ENCODE measurements at regions not wholly inside any gene's neighbourhood (a gene's known extent, or its start where the extent isn't known, plus 50 kb on each side); places are given as distances from the start of the nearest gene placed in this dataset.

DNA sequence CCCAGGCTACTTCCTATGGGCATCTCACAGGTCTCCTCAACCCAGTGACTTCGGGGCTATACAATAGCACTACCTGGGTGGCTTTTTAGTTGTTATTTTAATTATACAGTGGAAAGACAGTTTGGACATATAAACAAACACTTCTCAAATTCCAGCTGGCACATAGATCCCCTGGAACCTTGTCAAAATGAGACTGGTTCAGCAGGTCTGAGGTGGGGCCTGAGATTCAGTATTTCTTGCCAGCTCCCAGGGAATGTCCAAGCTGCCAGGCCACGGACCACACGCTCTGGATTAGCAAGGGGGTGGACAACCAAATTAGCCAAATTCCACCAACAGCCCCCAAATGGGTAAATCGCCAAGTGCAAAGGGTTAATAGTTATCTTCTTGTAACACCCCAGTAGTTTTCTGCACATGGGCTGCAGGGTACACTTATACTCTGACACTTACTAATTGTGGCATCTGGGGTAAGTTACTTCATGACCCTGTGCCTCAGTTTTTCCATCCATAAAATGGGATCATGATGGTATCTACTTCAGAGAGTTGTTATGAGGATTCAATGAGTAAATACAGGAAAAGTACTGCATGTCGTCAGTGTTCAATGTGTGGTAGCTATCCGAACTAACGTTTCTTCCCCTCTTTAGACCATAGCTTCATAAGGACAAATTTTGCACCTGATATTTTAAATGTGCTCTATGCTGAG is 789.4 kb upstream of the TBX3 start:
- H3K27ac ChIP-seq (ENCODE audit: insufficient read depth, low read length): no peak overlapping the region
- TF ChIP-seq, protein P1, sequence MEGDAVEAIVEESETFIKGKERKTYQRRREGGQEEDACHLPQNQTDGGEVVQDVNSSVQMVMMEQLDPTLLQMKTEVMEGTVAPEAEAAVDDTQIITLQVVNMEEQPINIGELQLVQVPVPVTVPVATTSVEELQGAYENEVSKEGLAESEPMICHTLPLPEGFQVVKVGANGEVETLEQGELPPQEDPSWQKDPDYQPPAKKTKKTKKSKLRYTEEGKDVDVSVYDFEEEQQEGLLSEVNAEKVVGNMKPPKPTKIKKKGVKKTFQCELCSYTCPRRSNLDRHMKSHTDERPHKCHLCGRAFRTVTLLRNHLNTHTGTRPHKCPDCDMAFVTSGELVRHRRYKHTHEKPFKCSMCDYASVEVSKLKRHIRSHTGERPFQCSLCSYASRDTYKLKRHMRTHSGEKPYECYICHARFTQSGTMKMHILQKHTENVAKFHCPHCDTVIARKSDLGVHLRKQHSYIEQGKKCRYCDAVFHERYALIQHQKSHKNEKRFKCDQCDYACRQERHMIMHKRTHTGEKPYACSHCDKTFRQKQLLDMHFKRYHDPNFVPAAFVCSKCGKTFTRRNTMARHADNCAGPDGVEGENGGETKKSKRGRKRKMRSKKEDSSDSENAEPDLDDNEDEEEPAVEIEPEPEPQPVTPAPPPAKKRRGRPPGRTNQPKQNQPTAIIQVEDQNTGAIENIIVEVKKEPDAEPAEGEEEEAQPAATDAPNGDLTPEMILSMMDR (conservative IDR thresholded peaks at IDR 0.05 in 1 of 2, IDR thresholded peaks at IDR 0.05 in 1 of 2; ENCODE audit: low read depth in 1 of 2, low read length in 2 of 2): no peak
- no peak for TF ChIP-seq EZH2 (IDR thresholded peaks at IDR 0.05; ENCODE audit: low read length, missing control alignments)
- H3K36me3 ChIP-seq (ENCODE audit: control insufficient read depth, insufficient read depth, low read length): no peaks in the 10 kb centered on the region
- H3K9ac ChIP-seq (ENCODE audit: insufficient read depth, low read length): no peak overlapping the region
- no peak overlapping the region for H2AFZ ChIP-seq (ENCODE audit: low read length)
- no peaks in the 10 kb centered on the region for H3K9me3 ChIP-seq (ENCODE audit: control insufficient read depth, insufficient read depth, low read depth, low read length)
- no peaks in the 10 kb centered on the region for H3K4me1 ChIP-seq (ENCODE audit: control insufficient read depth, extremely low read depth, insufficient read depth, low read length)
- no peak for DNase-seq (ENCODE audit: low read depth in 2 of 2)
- H3K79me2 ChIP-seq (ENCODE audit: control insufficient read depth, insufficient read depth, low read length): no peaks in the 10 kb centered on the region
- no peak overlapping the region for H3K4me2 ChIP-seq (ENCODE audit: extremely low read depth, insufficient read depth, low read length)
- H4K20me1 ChIP-seq (ENCODE audit: control insufficient read depth, extremely low read depth, insufficient read depth, low read length): no peaks in the 10 kb centered on the region
- no peak overlapping the region for H3K4me3 ChIP-seq (replicated peaks in 1 of 4; ENCODE audit: control extremely low read depth in 1 of 4, insufficient read depth in 1 of 4, low read depth in 3 of 4, low read length in 4 of 4)
- H3K27me3 ChIP-seq (ENCODE audit: control insufficient read depth, insufficient read depth, low read length): no peaks in the 10 kb centered on the region

DNA sequence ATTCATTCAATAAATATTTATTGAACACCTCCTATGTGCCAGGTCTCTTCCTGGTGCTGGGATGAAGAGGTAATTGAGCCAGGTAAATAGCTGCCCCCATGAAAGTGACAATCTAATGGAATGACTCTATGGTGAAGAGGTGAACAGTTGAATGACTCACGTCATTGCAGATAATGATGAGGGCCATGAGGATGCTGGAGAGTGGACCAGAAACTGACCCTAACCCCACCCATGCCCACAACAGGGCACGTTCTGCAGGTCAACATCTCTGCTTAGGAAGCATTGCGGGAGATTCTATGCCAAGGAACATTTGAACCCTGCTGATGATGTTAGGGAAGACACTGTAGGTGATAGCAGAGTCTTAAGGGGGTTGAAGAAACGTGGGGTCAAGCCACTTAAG is 788.9 kb upstream of the TBX3 start:
- Histone ChIP-seq H4K20me1 (ENCODE audit: control insufficient read depth, extremely low read depth, insufficient read depth, low read length) (no peaks in the 10 kb centered on the region), H3K9ac (ENCODE audit: insufficient read depth, low read length) (no peak overlapping the region), H3K9me3 (ENCODE audit: control insufficient read depth, insufficient read depth, low read depth, low read length) (no peaks in the 10 kb centered on the region), H3K36me3 (ENCODE audit: control insufficient read depth, insufficient read depth, low read length) (no peaks in the 10 kb centered on the region), H3K4me1 (ENCODE audit: control insufficient read depth, extremely low read depth, insufficient read depth, low read length) (no peaks in the 10 kb centered on the region), H3K4me3 (replicated peaks in 1 of 4; ENCODE audit: control extremely low read depth in 1 of 4, insufficient read depth in 1 of 4, low read depth in 3 of 4, low read length in 4 of 4) (no peak overlapping the region), H3K4me2 (ENCODE audit: extremely low read depth, insufficient read depth, low read length) (no peak overlapping the region), H3K79me2 (ENCODE audit: control insufficient read depth, insufficient read depth, low read length) (no peaks in the 10 kb centered on the region), H3K27ac (ENCODE audit: insufficient read depth, low read length) (no peak overlapping the region), H2AFZ (ENCODE audit: low read length) (no peak overlapping the region), H3K27me3 (ENCODE audit: control insufficient read depth, insufficient read depth, low read length) (no peaks in the 10 kb centered on the region)
- no peak for TF ChIP-seq EZH2 (IDR thresholded peaks at IDR 0.05; ENCODE audit: low read length, missing control alignments)
- TF ChIP-seq, protein P1 (conservative IDR thresholded peaks at IDR 0.05 in 1 of 2, IDR thresholded peaks at IDR 0.05 in 1 of 2; ENCODE audit: low read depth in 1 of 2, low read length in 2 of 2): no peak
- DNase-seq (ENCODE audit: low read depth in 2 of 2): no peak

DNA sequence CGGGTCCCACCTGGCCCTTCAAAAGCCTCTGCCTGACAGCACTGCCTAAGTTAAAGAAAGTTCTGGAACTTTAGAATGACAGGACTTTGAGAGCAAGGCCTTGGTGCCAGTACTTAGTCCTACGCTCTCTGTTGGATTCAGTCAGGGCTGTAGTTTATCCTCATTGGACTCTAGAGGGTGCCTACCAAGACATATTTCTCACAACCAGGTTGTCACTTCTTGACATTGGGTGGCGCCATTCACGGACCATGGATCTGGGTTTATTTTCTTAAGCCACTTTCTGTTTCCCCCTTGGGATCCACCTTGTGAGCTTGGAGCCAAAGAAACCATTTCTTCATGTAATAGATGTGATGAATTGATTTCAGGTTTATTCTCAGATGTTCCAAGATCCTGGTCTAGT is 787.0 kb upstream of the TBX3 start:
- H3K4me1 ChIP-seq (ENCODE audit: control insufficient read depth, extremely low read depth, insufficient read depth, low read length): no peaks in the 10 kb centered on the region
- no peak overlapping the region for H2AFZ ChIP-seq (ENCODE audit: low read length)
- TF ChIP-seq, protein P1 (conservative IDR thresholded peaks at IDR 0.05 in 1 of 2, IDR thresholded peaks at IDR 0.05 in 1 of 2; ENCODE audit: low read depth in 1 of 2, low read length in 2 of 2): no peak
- TF ChIP-seq EZH2 (IDR thresholded peaks at IDR 0.05; ENCODE audit: low read length, missing control alignments): no peak
- H3K27me3 ChIP-seq (ENCODE audit: control insufficient read depth, insufficient read depth, low read length): no peaks in the 10 kb centered on the region
- no peak overlapping the region for H3K4me3 ChIP-seq (replicated peaks in 1 of 4; ENCODE audit: control extremely low read depth in 1 of 4, insufficient read depth in 1 of 4, low read depth in 3 of 4, low read length in 4 of 4)
- no peaks in the 10 kb centered on the region for H3K36me3 ChIP-seq (ENCODE audit: control insufficient read depth, insufficient read depth, low read length)
- no peaks in the 10 kb centered on the region for H3K9me3 ChIP-seq (ENCODE audit: control insufficient read depth, insufficient read depth, low read depth, low read length)
- H3K27ac ChIP-seq (ENCODE audit: insufficient read depth, low read length): no peak overlapping the region
- H3K4me2 ChIP-seq (ENCODE audit: extremely low read depth, insufficient read depth, low read length): no peak overlapping the region
- no peaks in the 10 kb centered on the region for H4K20me1 ChIP-seq (ENCODE audit: control insufficient read depth, extremely low read depth, insufficient read depth, low read length)
- DNase-seq (ENCODE audit: low read depth in 2 of 2): no peak
- no peaks in the 10 kb centered on the region for H3K79me2 ChIP-seq (ENCODE audit: control insufficient read depth, insufficient read depth, low read length)
- H3K9ac ChIP-seq (ENCODE audit: insufficient read depth, low read length): no peak overlapping the region

All from fibroblast of lung (primary cell).